ENCODE measurements at regions not wholly inside any gene's neighbourhood (a gene's known extent, or its start where the extent isn't known, plus 50 kb on each side); places are given as distances from the start of the nearest gene placed in this dataset.
"Not testable (repeated sequence)": the region's sequence is repeated elsewhere in the genome, so short reads cannot be mapped to it uniquely, and the experiment has no call there.

- DNase-seq (ENCODE audit: low spot score), result no peak
These were observed 186.8 kb upstream of the RND3 start for GRCh38 chr2:150674283-150674682.

DNA sequence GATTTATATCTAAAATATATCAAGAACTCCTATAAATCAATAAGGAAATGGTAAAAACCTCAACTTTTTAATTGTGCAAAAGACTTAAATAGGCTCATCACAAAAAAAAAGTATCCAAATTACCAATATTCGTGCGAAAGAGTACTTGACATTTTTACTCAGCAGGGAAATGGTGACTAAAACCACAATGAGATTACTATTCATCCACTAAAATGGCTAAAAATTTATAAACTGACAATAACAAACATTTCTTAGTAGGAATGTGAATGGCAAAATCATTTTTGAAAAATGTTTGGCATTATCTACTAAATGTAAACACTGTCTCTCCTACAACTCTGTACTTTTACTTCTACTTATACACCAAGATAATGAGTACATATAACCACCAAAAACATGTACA is 184.8 kb upstream of the RND3 start:
- no peak for DNase-seq (ENCODE audit: low spot score)

- DNase-seq (ENCODE audit: low spot score), result no peak
These were observed 182.0 kb upstream of the RND3 start for GRCh38 chr2:150669492-150669891.

DNA sequence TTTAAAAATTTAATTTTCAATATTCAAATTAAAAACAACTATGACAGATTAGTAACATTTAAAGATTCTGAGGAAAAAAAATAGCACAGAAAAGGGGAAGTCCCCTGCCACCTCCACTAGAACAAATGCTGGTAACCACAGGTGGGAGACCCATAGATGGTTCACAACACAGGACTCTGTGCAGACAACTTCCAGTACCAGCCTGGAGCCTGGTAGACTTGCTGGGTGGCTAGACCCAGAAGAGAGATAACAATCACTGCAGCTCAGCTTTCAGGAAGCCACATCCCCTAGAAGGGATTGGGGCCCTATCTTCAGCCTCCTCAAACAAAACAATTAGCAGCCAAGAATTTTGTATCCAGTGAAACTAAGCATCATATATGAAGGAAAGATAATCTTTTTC is 179.6 kb upstream of the RND3 start:
- not testable (repeated sequence) for DNase-seq (ENCODE audit: low spot score)

DNA sequence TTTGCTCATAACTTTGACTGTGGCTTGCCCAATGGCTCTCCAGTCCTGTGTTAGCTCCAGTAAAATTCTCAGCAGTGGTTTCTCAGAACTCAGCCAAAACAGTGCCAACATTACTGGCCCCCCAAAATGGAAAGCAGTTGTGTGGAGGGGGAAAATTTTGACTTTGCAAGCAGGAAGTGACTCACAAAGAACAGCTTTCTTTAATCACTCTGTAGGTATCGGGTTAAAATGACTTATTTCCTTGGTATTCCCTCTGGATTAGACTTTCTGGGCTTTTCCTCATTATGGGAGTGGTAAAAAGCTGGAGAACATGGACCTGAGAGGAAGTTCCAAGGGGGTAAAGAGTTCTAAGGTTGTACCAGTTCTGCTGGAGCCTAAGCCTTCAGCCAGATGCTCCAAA is 175.7 kb upstream of the RND3 start:
- DNase-seq (ENCODE audit: low spot score), result peak; percentile 61

- DNase-seq (ENCODE audit: low spot score), result no peak
These were observed 168.5 kb upstream of the RND3 start for GRCh38 chr2:150656002-150656401.

DNA sequence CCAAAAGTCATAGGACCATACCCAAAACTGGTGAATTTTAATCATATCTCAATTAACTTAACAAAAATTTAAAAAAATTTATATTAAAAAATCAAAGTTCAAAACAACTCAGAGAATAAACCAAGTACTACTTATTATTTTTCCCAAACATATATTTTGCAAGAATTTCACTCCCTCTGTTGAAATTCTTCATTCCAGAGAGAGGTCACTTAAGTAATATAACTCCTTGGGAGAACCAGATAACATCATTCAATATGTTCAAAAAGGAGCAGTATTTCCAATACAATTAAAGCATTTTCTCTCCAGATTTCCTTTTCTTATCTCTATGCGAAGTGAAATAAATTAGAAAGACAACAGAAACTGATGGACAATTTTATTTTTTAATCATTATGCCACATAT is 165.9 kb upstream of the RND3 start:
- DNase-seq (ENCODE audit: low spot score), result no peak

GRCh38 chr2:150647943-150648342 is 160.5 kb upstream of the RND3 start:
- DNase-seq (ENCODE audit: low spot score), result no peak

GRCh38 chr2:150646746-150647145 is 159.3 kb upstream of the RND3 start:
- no peak for DNase-seq (ENCODE audit: low spot score)

DNA sequence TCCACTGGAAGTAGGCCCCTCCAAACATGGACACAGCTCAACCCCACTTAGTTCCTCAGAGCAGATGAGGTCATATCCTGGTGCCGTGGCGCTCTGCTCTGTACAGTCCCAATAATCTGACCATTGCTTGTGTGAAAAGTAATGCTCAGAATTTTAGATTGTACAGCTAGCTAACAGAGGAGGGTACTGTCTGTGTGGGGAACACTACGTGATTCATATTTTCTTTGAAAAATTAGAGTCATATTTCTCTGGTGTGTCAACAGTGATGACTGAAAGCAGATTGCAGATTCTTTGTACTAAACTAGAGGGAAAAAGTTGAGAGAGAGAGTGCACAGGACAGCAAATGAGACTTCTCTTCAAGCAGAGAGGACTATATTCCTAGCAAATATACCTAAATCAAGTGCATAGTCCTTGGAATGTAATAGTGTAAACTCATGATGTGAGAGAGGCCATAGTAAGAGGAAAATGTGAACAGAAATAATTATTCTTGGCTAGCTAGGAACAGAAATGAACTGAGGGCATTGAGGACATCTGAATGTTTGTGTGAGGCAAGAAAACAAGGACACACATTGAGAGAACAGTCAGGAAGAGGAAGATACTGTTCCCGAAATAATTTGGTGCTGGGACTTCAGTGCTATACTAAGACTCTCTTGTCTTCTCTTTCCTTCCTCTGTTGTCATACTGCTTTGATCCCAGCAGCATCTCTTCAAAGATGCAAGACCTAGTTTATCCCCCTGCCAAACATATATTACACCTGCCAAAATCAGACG is 157.0 kb upstream of the RND3 start:
- DNase-seq (ENCODE audit: low spot score), result no peak

- no peak for DNase-seq (ENCODE audit: low spot score)
These were observed 155.8 kb upstream of the RND3 start for GRCh38 chr2:150643114-150643725.

DNA sequence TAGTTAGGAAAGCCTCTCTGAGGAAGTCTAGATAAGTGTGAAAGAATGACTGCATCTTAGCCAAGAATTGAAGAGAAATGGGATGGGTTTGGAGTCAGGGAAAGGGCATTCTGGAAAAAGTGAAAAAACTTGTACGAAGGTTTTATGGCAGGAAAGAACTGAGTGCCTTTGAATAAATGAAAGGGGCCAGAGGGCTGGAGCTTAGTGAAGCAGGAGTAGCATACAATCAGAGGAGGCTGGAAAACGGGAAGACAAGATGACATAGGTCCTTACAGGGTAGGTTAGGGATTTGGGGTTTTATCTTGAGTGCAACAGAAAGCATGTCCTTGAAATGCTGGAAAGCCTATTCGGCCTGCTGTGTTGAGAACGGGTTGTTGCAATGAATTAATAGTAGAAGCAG is 152.6 kb upstream of the RND3 start:
- no peak for DNase-seq (ENCODE audit: low spot score)

DNA sequence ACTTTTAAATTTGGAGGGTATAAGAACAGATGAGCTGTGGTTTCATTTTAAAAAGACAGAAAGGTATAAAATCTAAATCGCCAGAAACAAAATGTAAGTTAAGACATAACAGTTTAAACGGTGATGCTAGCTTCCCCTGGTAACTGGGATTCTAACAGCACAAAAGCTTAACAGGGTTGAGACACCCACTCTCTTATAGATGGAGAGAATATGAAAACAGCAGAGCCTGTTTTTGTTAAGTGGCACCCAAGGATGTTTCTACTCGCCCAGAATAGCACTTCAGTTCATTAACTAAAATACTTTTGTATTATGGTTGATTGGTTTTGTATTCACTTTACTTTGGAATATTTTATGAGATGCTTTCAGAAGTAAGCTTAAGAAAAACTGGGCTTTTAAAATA is 151.9 kb upstream of the RND3 start:
- DNase-seq (ENCODE audit: low spot score), result no peak

DNA sequence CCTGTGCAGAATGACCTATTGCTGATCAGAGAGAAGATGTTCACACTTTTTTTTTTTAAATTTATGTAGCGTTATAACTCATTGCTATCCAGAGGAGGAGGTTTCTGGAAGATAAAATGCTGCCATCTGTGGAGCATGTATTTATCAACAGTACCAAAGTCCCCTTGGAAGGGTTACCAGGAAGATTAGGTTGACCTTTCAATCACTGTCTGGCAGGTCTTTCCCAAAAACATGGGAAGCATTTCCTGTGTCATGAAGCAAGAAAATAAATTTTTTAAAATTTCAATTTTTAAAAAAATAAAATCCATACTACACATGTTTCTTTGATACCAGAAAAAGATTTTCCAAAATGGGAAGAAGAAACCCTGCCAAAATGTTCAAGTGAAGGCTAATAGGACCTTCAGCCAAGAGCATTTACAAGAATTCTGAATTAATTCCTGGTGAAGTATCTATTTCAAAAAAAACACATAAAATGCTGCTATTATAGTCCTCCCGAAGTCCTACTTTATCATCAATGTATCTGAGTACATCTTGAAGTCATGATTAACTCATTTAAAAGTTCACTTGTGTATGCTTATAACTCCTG is 143.9 kb upstream of the RND3 start:
- no peak for DNase-seq (ENCODE audit: low spot score)

DNA sequence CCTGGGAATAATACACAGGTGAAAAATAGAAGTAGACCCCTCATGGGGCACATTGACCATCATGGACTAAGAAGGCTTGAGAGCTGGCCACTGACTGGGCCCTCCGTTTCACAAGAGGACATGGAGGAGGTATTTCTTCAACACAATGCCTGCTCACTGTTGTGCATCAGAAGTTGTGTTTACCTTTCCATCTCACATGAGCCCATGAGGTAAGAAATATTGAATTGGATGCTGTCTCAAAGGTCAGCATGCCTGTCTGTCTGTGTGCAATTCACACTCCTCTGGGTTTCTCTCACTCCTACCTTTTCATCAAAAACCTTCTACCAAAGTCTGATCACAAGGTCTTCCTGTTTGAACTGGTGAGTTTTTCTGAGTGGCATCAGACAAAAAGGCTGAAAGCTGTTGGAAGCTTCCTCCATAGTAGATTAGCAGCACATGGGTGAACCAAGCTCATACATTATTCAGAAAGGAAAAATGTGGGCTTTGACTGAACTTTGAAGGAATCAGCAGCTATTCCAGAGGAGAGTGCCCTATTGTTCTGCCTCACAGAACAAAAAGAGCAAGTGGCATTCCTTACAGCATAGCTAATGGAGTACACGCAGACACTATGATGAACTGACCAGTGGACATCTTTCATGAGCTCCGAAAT is 143.2 kb upstream of the RND3 start:
- DNase-seq (ENCODE audit: low spot score), result no peak

GRCh38 chr2:150627526-150627925 is 140.1 kb upstream of the RND3 start:
- DNase-seq (ENCODE audit: low spot score), result no peak

DNA sequence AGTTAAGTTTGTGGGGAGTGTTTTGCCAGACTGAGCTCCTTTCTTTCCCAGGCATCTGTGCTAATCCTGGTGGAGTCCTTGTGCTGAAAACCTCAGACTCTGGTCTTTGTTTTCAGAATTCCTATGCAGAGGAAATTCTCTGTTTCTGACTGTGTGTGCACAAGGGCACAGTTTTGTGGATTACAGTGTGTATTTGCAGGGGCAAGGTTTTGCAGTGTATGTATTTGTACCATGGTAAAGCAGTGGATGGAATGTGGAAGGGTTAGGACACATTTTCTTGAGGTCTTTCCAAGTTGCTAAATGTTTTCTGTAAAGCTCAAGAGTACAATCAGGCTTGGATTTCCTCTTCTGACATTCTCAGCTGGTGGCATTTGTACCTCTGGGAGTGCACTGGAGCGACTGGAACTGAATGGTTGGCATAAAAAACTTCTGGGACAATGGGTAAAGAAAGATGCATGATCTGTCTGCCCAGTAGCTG is 139.5 kb upstream of the RND3 start:
- DNase-seq (ENCODE audit: low spot score), result no peak

DNA sequence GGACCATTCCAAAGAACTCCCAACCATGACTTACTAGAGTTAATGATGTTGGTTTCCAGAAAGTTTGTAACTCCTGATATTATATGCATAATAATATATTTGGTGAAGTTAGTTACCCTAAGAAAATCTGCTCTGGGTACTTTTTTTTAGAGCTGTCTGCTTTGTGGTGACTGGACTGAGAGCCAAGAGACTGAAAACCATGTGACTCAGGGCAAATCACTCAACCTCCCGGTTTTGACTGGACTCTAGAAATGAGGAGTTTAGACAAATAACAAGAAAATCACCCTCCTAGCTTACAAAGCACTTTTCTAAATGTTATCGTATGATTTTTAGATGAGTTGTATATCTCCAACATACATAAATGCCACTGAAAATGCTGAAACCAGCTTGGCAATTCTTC is 138.3 kb upstream of the RND3 start:
- DNase-seq (ENCODE audit: low spot score), result no peak

DNA sequence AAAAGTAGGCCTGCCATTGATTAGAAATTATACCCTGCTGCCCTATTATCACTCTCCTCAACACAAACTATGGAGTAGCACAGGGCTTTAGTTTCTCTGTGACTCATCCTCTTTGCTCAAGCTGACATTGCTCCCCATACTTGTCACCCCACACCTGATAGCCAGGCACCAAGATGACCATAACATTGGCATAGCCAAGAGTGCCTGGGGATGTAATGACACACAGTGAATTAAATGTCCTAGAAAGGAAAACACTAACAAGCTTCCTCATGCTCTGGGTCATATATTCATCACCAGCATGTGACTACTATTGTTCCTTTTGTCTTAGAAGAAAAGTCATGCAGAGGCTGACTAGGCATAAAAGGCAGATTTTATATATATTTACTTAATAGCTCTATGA is 137.8 kb upstream of the RND3 start:
- DNase-seq (ENCODE audit: low spot score), result no peak

DNA sequence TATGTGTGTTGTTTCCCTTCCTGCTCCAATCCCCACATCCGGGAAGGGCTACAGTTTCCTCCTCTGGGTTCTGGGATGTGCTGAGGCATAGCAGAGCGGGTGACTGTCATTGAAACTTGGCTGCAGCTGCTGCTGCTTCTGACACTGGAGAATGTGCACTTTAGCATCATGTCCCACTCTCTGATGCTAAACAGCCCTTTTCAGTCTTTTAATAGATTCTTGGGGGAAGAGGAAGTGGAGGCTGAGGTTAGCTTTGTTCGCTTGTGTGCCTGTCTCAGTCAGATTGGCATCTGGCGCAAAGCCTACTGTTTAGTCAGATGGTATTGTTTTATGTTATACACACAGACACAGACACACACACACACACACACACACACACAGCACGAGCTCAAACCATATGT is 136.5 kb upstream of the RND3 start:
- no peak for DNase-seq (ENCODE audit: low spot score)

GRCh38 chr2:150621526-150622213 is 134.2 kb upstream of the RND3 start:
- DNase-seq (ENCODE audit: low spot score), result peak; percentile 85

DNA sequence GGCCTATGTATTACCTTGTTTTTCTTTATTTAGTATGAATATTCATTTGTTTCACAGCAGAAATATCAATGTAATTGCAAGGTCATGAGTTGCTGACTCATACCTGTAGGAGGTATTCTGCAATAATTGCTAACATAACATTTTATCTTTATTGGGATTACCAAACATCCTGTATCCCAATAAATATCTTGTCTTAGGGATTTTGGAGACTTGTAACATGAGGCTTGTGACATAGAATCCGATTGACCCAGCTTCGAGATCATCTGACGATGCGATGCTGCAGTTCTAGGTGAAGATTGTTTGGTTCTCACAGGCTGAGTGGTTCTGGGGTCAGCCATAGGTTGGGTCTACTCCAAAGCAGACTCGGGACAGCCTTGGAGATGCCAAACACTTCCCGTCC is 133.4 kb upstream of the RND3 start:
- DNase-seq (ENCODE audit: low spot score), result peak; percentile 13

Data from H4 (cell line).